ENCODE measurements at regions not wholly inside any gene's neighbourhood (a gene's known extent, or its start where the extent isn't known, plus 50 kb on each side); places are given as distances from the start of the nearest gene placed in this dataset.

DNA sequence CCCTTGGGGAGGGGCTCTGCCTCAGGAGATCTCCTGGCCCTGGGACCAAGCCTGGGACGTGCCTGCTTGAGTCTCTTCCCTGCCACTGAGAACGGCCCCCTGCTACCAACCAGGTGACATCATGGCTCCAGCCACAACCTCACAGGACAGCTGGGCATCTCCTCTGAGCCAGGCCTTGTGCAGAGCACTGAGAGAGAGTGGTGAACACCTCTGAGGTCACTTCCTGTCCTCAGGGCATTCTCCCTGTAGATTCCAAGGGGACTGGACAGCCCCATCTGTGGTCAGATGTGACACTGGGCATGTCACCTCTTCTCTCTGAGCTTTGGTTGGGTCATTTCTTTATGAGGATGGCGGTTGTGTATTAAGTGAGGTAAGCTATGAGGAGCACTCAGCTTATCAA lies 172.0 kb downstream of the MELK start:
- Histone ChIP-seq H3K9me2 (replicated peaks; ENCODE audit: control insufficient read depth, low read length) (no peaks in the 10 kb centered on the region), H3K4me3 (ENCODE audit: low read length) (no peak overlapping the region), H3K4me1 (ENCODE audit: control insufficient read depth, low read length) (peaks cover 9% of the 10 kb centered on the region), H3K9me3 (ENCODE audit: control insufficient read depth, insufficient read depth, low read length) (no peaks in the 10 kb centered on the region), H3K4me2 (ENCODE audit: low read length) (no peak overlapping the region), H3K79me2 (ENCODE audit: control insufficient read depth, low read length) (no peaks in the 10 kb centered on the region), H4K20me1 (ENCODE audit: control insufficient read depth, insufficient read depth, low read depth, low read length) (no peaks in the 10 kb centered on the region), H3K27ac (ENCODE audit: low read depth, low read length) (no peak overlapping the region), H3K36me3 (ENCODE audit: control insufficient read depth, low read length) (no peaks in the 10 kb centered on the region), H3F3A (ENCODE audit: control insufficient read depth, insufficient read depth) (no peaks in the 10 kb centered on the region), H3K27me3 (ENCODE audit: control insufficient read depth, low read length) (peaks cover 30% of the 10 kb centered on the region)
- no peak for TF ChIP-seq CTCF (IDR thresholded peaks at IDR 0.05; ENCODE audit: low read depth, low read length, poor library complexity, severe bottlenecking)
- TF ChIP-seq EZH2phosphoT487 (IDR thresholded peaks at IDR 0.05; ENCODE audit: borderline replicate concordance, low read length), result no peak

DNA sequence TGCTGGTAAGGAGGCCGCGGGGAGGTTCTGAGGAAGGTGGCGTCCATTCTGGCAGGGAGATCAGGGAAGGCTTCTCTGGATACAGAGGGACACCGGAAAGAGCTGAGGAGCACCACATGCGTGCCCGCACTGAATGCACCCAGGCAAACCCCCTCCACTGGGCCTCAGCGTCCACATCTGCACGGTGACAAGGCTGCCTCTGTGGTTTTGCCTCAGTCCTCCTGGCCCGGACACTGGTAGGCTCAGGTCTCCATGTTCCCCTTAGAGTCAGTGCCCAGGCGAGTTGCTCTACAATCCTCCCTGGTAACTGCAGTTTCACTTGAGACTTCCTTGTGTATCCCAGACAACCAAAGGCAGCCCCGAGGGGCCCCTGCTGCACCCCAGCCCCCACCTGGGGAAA lies 173.3 kb downstream of the MELK start:
- Histone ChIP-seq H3K4me2 (ENCODE audit: low read length) (no peak overlapping the region), H3K9me2 (replicated peaks; ENCODE audit: control insufficient read depth, low read length) (no peaks in the 10 kb centered on the region), H3K79me2 (ENCODE audit: control insufficient read depth, low read length) (no peaks in the 10 kb centered on the region), H3K4me3 (ENCODE audit: low read length) (no peak overlapping the region), H3K36me3 (ENCODE audit: control insufficient read depth, low read length) (no peaks in the 10 kb centered on the region), H3K4me1 (ENCODE audit: control insufficient read depth, low read length) (peaks cover 8% of the 10 kb centered on the region), H4K20me1 (ENCODE audit: control insufficient read depth, insufficient read depth, low read depth, low read length) (no peaks in the 10 kb centered on the region), H3F3A (ENCODE audit: control insufficient read depth, insufficient read depth) (no peaks in the 10 kb centered on the region), H3K27me3 (ENCODE audit: control insufficient read depth, low read length) (peaks cover 36% of the 10 kb centered on the region), H3K9me3 (ENCODE audit: control insufficient read depth, insufficient read depth, low read length) (no peaks in the 10 kb centered on the region), H3K27ac (ENCODE audit: low read depth, low read length) (no peak overlapping the region)
- TF ChIP-seq CTCF (IDR thresholded peaks at IDR 0.05; ENCODE audit: low read depth, low read length, poor library complexity, severe bottlenecking), result no peak
- TF ChIP-seq EZH2phosphoT487 (IDR thresholded peaks at IDR 0.05; ENCODE audit: borderline replicate concordance, low read length), result no peak

DNA sequence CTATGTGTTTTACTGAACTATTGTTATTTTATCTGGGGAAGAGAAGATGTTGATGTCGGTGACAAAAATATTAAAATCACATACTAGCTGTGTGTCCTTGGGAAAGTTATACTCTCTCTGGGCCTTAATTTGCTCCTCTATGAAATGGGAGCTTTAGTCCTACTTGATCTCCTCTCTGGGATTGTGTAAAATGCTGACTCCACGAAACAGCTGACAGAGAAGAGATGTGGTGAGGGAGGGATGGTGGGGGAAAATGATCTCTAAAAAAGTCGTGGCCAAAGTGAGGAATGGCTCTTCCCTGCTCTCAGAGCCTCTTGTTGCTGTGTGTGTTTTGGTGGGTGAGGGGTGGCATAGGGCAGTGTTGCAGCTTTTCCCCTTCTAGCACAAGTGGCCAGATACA lies 173.7 kb downstream of the MELK start:
- Histone ChIP-seq H3K36me3 (ENCODE audit: control insufficient read depth, low read length) (no peaks in the 10 kb centered on the region), H3K9me2 (replicated peaks; ENCODE audit: control insufficient read depth, low read length) (no peaks in the 10 kb centered on the region), H3K79me2 (ENCODE audit: control insufficient read depth, low read length) (no peaks in the 10 kb centered on the region), H3K9me3 (ENCODE audit: control insufficient read depth, insufficient read depth, low read length) (no peaks in the 10 kb centered on the region), H3K27ac (ENCODE audit: low read depth, low read length) (no peak overlapping the region), H3K4me3 (ENCODE audit: low read length) (no peak overlapping the region), H3K4me2 (ENCODE audit: low read length) (no peak overlapping the region), H3K4me1 (ENCODE audit: control insufficient read depth, low read length) (peaks cover 8% of the 10 kb centered on the region), H3K27me3 (ENCODE audit: control insufficient read depth, low read length) (peaks cover 41% of the 10 kb centered on the region), H4K20me1 (ENCODE audit: control insufficient read depth, insufficient read depth, low read depth, low read length) (no peaks in the 10 kb centered on the region), H3F3A (ENCODE audit: control insufficient read depth, insufficient read depth) (no peaks in the 10 kb centered on the region)
- TF ChIP-seq CTCF (IDR thresholded peaks at IDR 0.05; ENCODE audit: low read depth, low read length, poor library complexity, severe bottlenecking) (no peak), EZH2phosphoT487 (IDR thresholded peaks at IDR 0.05; ENCODE audit: borderline replicate concordance, low read length) (no peak)

All from DOHH2 (cell line).